ENCODE measurements at regions not wholly inside any gene's neighbourhood (a gene's known extent, or its start where the extent isn't known, plus 50 kb on each side); places are given as distances from the start of the nearest gene placed in this dataset.

GRCh38 chr5:129400395-129400983 is 59.6 kb upstream of the ADAMTS19 start:
- no peaks in the 10 kb centered on the region for H3K27me3 ChIP-seq
- H3K4me1 ChIP-seq = no peaks in the 10 kb centered on the region
- peak in 1 of 3 experiments; percentile 16 for TF ChIP-seq CTCF (IDR thresholded peaks at IDR 0.05)
- no peak overlapping the region for H3K4me3 ChIP-seq
- no peaks in the 10 kb centered on the region for H3K9me3 ChIP-seq
- H3K27ac ChIP-seq = no peak overlapping the region
- no peaks in the 10 kb centered on the region for H3K36me3 ChIP-seq
- DNase-seq (ENCODE audit: low spot score in 2 of 2) = no peak
- intact Hi-C loops (cut with DNase I) = no loop called here

GRCh38 chr5:129405222-129405621 is 54.9 kb upstream of the ADAMTS19 start:
- Histone ChIP-seq H3K9me3 (no peaks in the 10 kb centered on the region), H3K27ac (no peak overlapping the region), H3K4me1 (no peaks in the 10 kb centered on the region), H3K4me3 (no peak overlapping the region), H3K27me3 (no peaks in the 10 kb centered on the region), H3K36me3 (no peaks in the 10 kb centered on the region)
- intact Hi-C loops (cut with DNase I) = no loop called here
- no peak for TF ChIP-seq CTCF (IDR thresholded peaks at IDR 0.05)
- DNase-seq (ENCODE audit: low spot score in 2 of 2) = no peak

- H3K27me3 ChIP-seq = no peaks in the 10 kb centered on the region
- no peaks in the 10 kb centered on the region for H3K36me3 ChIP-seq
- no peaks in the 10 kb centered on the region for H3K9me3 ChIP-seq
- TF ChIP-seq CTCF (IDR thresholded peaks at IDR 0.05) = no peak
- H3K27ac ChIP-seq = no peak overlapping the region
- no peak overlapping the region for H3K4me3 ChIP-seq
- intact Hi-C loops (cut with DNase I) = no loop called here
- no peak for DNase-seq (ENCODE audit: low spot score in 2 of 2)
- H3K4me1 ChIP-seq = no peaks in the 10 kb centered on the region
Measured at GRCh38 chr5:129406440-129406839, 53.7 kb upstream of the ADAMTS19 start.
